Left ventricle myocardium inferior (tissue), 1 donor: ENCODE measurements at regions not wholly inside any gene's neighbourhood (a gene's known extent, or its start where the extent isn't known, plus 50 kb on each side); places are given as distances from the start of the nearest gene placed in this dataset.
"Not testable (repeated sequence)": the region's sequence is repeated elsewhere in the genome, so short reads cannot be mapped to it uniquely, and the experiment has no call there.

Source experiments
- DNase-seq: peaks from one replicate; pipeline ENCODE4 v3.0.0-alpha.2; 2020
- H3K27ac ChIP-seq: fragments of 200-600 bp; replicated peaks from 2 replicates; pipeline ENCODE4 v1.8.0; 2021
- H3K27me3 ChIP-seq: fragments of 200-600 bp; 2 replicates; pipeline ENCODE4 v1.8.0; 2021; ENCODE audit warnings: low read depth
- H3K36me3 ChIP-seq: fragments of 200-600 bp; 2 replicates; pipeline ENCODE4 v1.8.0; 2021
- H3K4me1 ChIP-seq: fragments of 200-600 bp; 2 replicates; pipeline ENCODE4 v1.8.0; 2021
- H3K4me3 ChIP-seq: fragments of 200-600 bp; 2 replicates; pipeline ENCODE4 v1.8.0; 2021; ENCODE audit warnings: mild to moderate bottlenecking, moderate library complexity
- H3K9me3 ChIP-seq: fragments of 200-600 bp; replicated peaks from 2 replicates; pipeline ENCODE4 v1.8.0; 2021
- intact Hi-C: fragments of 100-400 bp; cut with micrococcal nuclease; formaldehyde crosslinking; loops from one replicate; pipeline ENCODE4 v1.11.0; 2022
- TF ChIP-seq, protein P1 (sequence below): fragments of 200-600 bp; IDR thresholded peaks from 2 replicates; pipeline ENCODE4 v1.8.0; 2021; ENCODE audit warnings: antibody characterized with exemption, mild to moderate bottlenecking, borderline replicate concordance
- donor health status: DM: no; HTN: yes; CAD: no; lungs with severe emphysema.

- DNase-seq = no peak
- Histone ChIP-seq H3K27ac (no peak overlapping the region), H3K27me3 (no peaks in the 10 kb centered on the region), H3K4me3 (no peak overlapping the region), H3K4me1 (no peaks in the 10 kb centered on the region), H3K36me3 (peaks cover 65% of the 10 kb centered on the region), H3K9me3 (no peaks in the 10 kb centered on the region)
- intact Hi-C loops = no loop called here
- TF ChIP-seq, protein P1, sequence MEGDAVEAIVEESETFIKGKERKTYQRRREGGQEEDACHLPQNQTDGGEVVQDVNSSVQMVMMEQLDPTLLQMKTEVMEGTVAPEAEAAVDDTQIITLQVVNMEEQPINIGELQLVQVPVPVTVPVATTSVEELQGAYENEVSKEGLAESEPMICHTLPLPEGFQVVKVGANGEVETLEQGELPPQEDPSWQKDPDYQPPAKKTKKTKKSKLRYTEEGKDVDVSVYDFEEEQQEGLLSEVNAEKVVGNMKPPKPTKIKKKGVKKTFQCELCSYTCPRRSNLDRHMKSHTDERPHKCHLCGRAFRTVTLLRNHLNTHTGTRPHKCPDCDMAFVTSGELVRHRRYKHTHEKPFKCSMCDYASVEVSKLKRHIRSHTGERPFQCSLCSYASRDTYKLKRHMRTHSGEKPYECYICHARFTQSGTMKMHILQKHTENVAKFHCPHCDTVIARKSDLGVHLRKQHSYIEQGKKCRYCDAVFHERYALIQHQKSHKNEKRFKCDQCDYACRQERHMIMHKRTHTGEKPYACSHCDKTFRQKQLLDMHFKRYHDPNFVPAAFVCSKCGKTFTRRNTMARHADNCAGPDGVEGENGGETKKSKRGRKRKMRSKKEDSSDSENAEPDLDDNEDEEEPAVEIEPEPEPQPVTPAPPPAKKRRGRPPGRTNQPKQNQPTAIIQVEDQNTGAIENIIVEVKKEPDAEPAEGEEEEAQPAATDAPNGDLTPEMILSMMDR = no peak
Measured at GRCh38 chr7:35900651-35901050, 99.8 kb downstream of the SEPTIN7 start.

- Histone ChIP-seq H3K4me3 (no peak overlapping the region), H3K9me3 (no peaks in the 10 kb centered on the region), H3K36me3 (peaks cover 40% of the 10 kb centered on the region), H3K27me3 (no peaks in the 10 kb centered on the region), H3K27ac (no peak overlapping the region), H3K4me1 (peaks cover 23% of the 10 kb centered on the region)
- no peak for DNase-seq
- intact Hi-C loops = no loop called here
- TF ChIP-seq, protein P1 = no peak
Measured at GRCh38 chr7:35905555-35905954, 104.7 kb downstream of the SEPTIN7 start.

- DNase-seq = no peak
- Histone ChIP-seq H3K9me3 (no peaks in the 10 kb centered on the region), H3K27ac (peak overlapping the region; percentile 16), H3K4me1 (peaks cover 23% of the 10 kb centered on the region), H3K27me3 (no peaks in the 10 kb centered on the region), H3K4me3 (no peak overlapping the region), H3K36me3 (peaks cover 36% of the 10 kb centered on the region)
- intact Hi-C loops = loop anchor here (2.0 kb wide), 1 partner anchor 198 kb away; no protein-coding TSS in a partner anchor
- TF ChIP-seq, protein P1 = peak; percentile 96
Measured at GRCh38 chr7:35906191-35906908, 105.5 kb downstream of the SEPTIN7 start.

DNA sequence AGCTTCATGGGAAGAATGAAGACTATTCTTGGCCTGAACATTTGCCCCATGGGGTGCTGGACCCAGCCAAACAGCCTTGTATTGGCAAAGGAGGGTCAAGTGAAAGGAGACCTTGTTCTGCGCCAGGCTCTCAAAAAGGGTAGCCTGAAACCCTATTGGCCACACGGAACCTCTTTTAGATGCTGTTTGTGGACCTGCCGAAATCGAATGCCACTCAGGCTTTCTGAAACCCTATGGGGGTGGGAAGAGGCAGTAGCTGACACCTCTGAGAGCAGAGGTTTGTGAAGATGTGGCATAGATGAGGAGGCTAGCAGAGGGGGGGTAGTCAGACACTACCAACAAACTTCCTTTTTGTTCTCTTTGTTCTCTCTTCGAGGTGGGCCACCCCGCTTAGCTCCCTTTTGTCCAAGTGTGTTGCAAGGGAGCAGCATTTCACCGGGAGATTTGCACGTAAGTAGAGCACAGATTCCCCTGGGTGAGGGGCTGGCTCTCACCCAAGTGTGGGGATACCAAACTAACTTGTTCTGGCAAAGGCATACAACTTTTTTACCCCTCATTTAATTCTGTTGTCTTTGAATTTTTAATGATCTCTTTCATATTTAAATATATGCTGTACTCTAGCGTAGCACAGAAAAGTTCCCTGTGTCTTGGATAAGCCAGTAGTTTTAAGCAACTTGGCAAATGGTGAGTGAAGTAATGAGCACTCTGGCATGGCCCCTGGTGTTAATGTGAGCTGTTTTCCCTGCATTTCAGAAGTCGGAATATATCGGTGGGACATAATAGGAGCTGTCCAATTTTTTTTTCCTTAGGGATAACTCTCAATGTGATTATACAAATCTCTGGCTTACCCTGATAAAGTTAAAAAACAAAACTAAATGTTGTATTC, 107.7 kb downstream of the SEPTIN7 start:
- H3K27me3 ChIP-seq = no peaks in the 10 kb centered on the region
- intact Hi-C loops = no loop called here
- TF ChIP-seq, protein P1 = no peak
- peaks cover 23% of the 10 kb centered on the region for H3K4me1 ChIP-seq
- H3K4me3 ChIP-seq = no peak overlapping the region
- H3K36me3 ChIP-seq = peaks cover 16% of the 10 kb centered on the region
- H3K9me3 ChIP-seq = peaks cover 5% of the 10 kb centered on the region
- peak overlapping the region; percentile 43 for H3K27ac ChIP-seq
- peak; percentile 42 for DNase-seq

- Histone ChIP-seq H3K9me3 (peaks cover 5% of the 10 kb centered on the region), H3K36me3 (peaks cover 3% of the 10 kb centered on the region), H3K27ac (no peak overlapping the region), H3K4me1 (peaks cover 23% of the 10 kb centered on the region), H3K4me3 (no peak overlapping the region), H3K27me3 (no peaks in the 10 kb centered on the region)
- intact Hi-C loops = no loop called here
- TF ChIP-seq, protein P1 = no peak
- no peak for DNase-seq
Measured at GRCh38 chr7:35909870-35910357, 109.1 kb downstream of the SEPTIN7 start.

- DNase-seq, H3K27ac ChIP-seq, intact Hi-C loops, H3K36me3 ChIP-seq, H3K4me3 ChIP-seq, H3K9me3 ChIP-seq, H3K27me3 ChIP-seq: not testable (repeated sequence)
- peaks cover 23% of the 10 kb centered on the region for H3K4me1 ChIP-seq
Measured at GRCh38 chr7:35910621-35911020, 109.8 kb downstream of the SEPTIN7 start.

GRCh38 chr7:35913350-35913749, 112.5 kb downstream of the SEPTIN7 start:
- H3K27ac ChIP-seq, H3K4me1 ChIP-seq, H3K4me3 ChIP-seq, DNase-seq, intact Hi-C loops, H3K9me3 ChIP-seq, H3K36me3 ChIP-seq, H3K27me3 ChIP-seq: not testable (repeated sequence)

GRCh38 chr7:35914214-35914613, 113.4 kb downstream of the SEPTIN7 start:
- intact Hi-C loops, H3K36me3 ChIP-seq, H3K9me3 ChIP-seq, H3K4me3 ChIP-seq, H3K4me1 ChIP-seq, H3K27me3 ChIP-seq, DNase-seq, H3K27ac ChIP-seq: not testable (repeated sequence)
